ENCODE measurements at regions not wholly inside any gene's neighbourhood (a gene's known extent, or its start where the extent isn't known, plus 50 kb on each side); places are given as distances from the start of the nearest gene placed in this dataset.

DNA sequence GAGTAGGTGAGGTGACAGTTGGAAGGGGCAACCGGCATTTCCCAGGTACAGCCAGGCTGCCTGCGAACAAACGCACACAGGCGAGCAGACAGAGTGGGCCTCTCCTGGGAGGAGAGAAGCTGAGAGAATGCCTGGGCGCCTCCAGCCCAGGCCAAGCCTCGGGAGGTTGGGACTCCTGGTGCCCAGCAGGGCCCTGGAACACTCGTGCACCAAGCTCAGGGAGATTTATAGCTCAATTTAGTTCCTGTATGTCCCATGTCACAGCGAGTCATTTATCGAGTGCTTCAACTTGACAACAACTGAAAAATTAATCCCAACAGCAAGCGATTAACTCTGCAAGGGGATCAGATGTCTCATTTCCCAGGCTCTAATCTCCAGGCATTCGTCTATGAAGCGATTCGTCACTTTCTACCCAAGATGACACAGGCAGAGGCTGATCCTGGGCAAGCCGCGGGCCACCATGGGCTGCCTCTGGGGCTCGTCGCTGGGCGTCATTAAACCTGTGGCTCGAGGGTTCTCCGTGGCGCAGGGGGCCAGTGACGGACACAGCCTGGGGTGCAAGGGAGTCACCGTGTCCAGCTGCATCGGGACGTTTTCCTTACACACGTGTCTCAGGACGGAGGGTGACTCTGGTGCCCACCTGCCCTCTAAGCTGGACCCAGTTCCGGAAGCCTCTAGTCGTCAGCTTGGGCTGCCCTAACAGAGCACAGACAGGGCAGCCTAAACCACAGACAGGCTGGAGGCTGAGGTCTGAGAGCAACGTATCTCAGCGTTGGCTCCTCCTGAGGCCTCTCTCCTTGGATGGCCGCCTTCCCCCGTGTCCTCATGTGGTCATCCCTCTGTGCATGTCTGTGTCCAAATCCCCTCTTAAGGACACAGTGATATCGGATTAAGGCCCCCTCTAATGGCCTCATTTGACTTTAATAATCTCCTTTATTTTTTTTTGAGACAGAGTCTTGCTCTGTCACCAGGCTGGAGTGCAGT, 154.1 kb downstream of the CTTN start:
- TF ChIP-seq CTCF (IDR thresholded peaks at IDR 0.05; ENCODE audit: insufficient read depth, low read length, poor library complexity, severe bottlenecking) (no peak), EZH2phosphoT487 (conservative IDR thresholded peaks at IDR 0.05; ENCODE audit: low read length) (no peak)
